ENCODE measurements at regions not wholly inside any gene's neighbourhood (a gene's known extent, or its start where the extent isn't known, plus 50 kb on each side); places are given as distances from the start of the nearest gene placed in this dataset.

- Histone ChIP-seq H3K4me2 (ENCODE audit: low read length) (no peak overlapping the region), H3K36me3 (ENCODE audit: insufficient read depth, low read length) (no peaks in the 10 kb centered on the region), H3K4me1 (ENCODE audit: insufficient read depth, low read length, poor library complexity, severe bottlenecking) (no peaks in the 10 kb centered on the region), H3K4me3 (ENCODE audit: low read depth, low read length, poor library complexity, severe bottlenecking) (no peak overlapping the region), H2AFZ (ENCODE audit: low read length) (no peak overlapping the region), H3K9me2 (ENCODE audit: insufficient read depth, low read length) (no peaks in the 10 kb centered on the region), H3K27ac (ENCODE audit: low read depth, low read length, poor library complexity, severe bottlenecking) (no peak overlapping the region), H4K20me1 (ENCODE audit: insufficient read depth, low read length) (no peaks in the 10 kb centered on the region), H3K79me2 (ENCODE audit: insufficient read depth, low read depth, low read length) (no peaks in the 10 kb centered on the region), H3K9me3 (ENCODE audit: low read length) (no peaks in the 10 kb centered on the region)
- POLR2A ChIA-PET: no interaction called here
- no peak for TF ChIP-seq CTCF (conservative IDR thresholded peaks at IDR 0.05; ENCODE audit: low read length)
- TF ChIP-seq EZH2phosphoT487 (IDR thresholded peaks at IDR 0.05; ENCODE audit: borderline replicate concordance, low read depth, low read length): no peak
- DNase-seq (ENCODE audit: low spot score): no peak
- intact Hi-C loops (cut with micrococcal nuclease; ENCODE audit: unreplicated experiment): no loop called here
- no TSS peak for BruUV-seq (replicated peaks)
- CTCF ChIA-PET (ENCODE audit: unreplicated experiment): no interaction called here
Measured at GRCh38 chr5:17365811-17366138, 132.3 kb upstream of the TAF11L2 start.

- Histone ChIP-seq H3K79me2 (ENCODE audit: insufficient read depth, low read depth, low read length) (no peaks in the 10 kb centered on the region), H2AFZ (ENCODE audit: low read length) (no peak overlapping the region), H3K4me1 (ENCODE audit: insufficient read depth, low read length, poor library complexity, severe bottlenecking) (no peaks in the 10 kb centered on the region), H3K27ac (ENCODE audit: low read depth, low read length, poor library complexity, severe bottlenecking) (no peak overlapping the region), H3K4me3 (ENCODE audit: low read depth, low read length, poor library complexity, severe bottlenecking) (no peak overlapping the region), H3K36me3 (ENCODE audit: insufficient read depth, low read length) (no peaks in the 10 kb centered on the region), H3K9me3 (ENCODE audit: low read length) (no peaks in the 10 kb centered on the region), H3K4me2 (ENCODE audit: low read length) (no peak overlapping the region), H4K20me1 (ENCODE audit: insufficient read depth, low read length) (no peaks in the 10 kb centered on the region), H3K9me2 (ENCODE audit: insufficient read depth, low read length) (no peaks in the 10 kb centered on the region)
- CTCF ChIA-PET (ENCODE audit: unreplicated experiment): no interaction called here
- intact Hi-C loops (cut with micrococcal nuclease; ENCODE audit: unreplicated experiment): no loop called here
- TF ChIP-seq CTCF (conservative IDR thresholded peaks at IDR 0.05; ENCODE audit: low read length) (no peak), EZH2phosphoT487 (IDR thresholded peaks at IDR 0.05; ENCODE audit: borderline replicate concordance, low read depth, low read length) (no peak)
- DNase-seq (ENCODE audit: low spot score): no peak
- BruUV-seq (replicated peaks): no TSS peak
- POLR2A ChIA-PET: no interaction called here
Measured at GRCh38 chr5:17367256-17367840, 130.7 kb upstream of the TAF11L2 start.

GRCh38 chr5:17370651-17371050 lies 127.4 kb upstream of the TAF11L2 start:
- DNase-seq (ENCODE audit: low spot score): no peak
- H4K20me1 ChIP-seq (ENCODE audit: insufficient read depth, low read length): no peaks in the 10 kb centered on the region
- H3K27ac ChIP-seq (ENCODE audit: low read depth, low read length, poor library complexity, severe bottlenecking): no peak overlapping the region
- no peaks in the 10 kb centered on the region for H3K9me2 ChIP-seq (ENCODE audit: insufficient read depth, low read length)
- no peaks in the 10 kb centered on the region for H3K79me2 ChIP-seq (ENCODE audit: insufficient read depth, low read depth, low read length)
- H3K4me3 ChIP-seq (ENCODE audit: low read depth, low read length, poor library complexity, severe bottlenecking): no peak overlapping the region
- H3K9me3 ChIP-seq (ENCODE audit: low read length): no peaks in the 10 kb centered on the region; the same call in 1 of the 2 replicates
- H2AFZ ChIP-seq (ENCODE audit: low read length): no peak overlapping the region
- H3K36me3 ChIP-seq (ENCODE audit: insufficient read depth, low read length): no peaks in the 10 kb centered on the region
- ChIA-PET POLR2A (no interaction called here), CTCF (ENCODE audit: unreplicated experiment) (interaction anchor here (1.1 kb wide), 1 partner anchor 14 kb away, joined by 3 read pairs; no protein-coding TSS in a partner anchor)
- no peak for TF ChIP-seq EZH2phosphoT487 (IDR thresholded peaks at IDR 0.05; ENCODE audit: borderline replicate concordance, low read depth, low read length)
- TF ChIP-seq CTCF (conservative IDR thresholded peaks at IDR 0.05; ENCODE audit: low read length): no peak
- H3K4me1 ChIP-seq (ENCODE audit: insufficient read depth, low read length, poor library complexity, severe bottlenecking): peaks cover 18% of the 10 kb centered on the region
- intact Hi-C loops (cut with micrococcal nuclease; ENCODE audit: unreplicated experiment): loop anchor here (5.0 kb wide), 1 partner anchor 82 kb away; no protein-coding TSS in a partner anchor
- H3K4me2 ChIP-seq (ENCODE audit: low read length): no peak overlapping the region
- no TSS peak for BruUV-seq (replicated peaks)
